ENCODE measurements at regions not wholly inside any gene's neighbourhood (a gene's known extent, or its start where the extent isn't known, plus 50 kb on each side); places are given as distances from the start of the nearest gene placed in this dataset.

DNA sequence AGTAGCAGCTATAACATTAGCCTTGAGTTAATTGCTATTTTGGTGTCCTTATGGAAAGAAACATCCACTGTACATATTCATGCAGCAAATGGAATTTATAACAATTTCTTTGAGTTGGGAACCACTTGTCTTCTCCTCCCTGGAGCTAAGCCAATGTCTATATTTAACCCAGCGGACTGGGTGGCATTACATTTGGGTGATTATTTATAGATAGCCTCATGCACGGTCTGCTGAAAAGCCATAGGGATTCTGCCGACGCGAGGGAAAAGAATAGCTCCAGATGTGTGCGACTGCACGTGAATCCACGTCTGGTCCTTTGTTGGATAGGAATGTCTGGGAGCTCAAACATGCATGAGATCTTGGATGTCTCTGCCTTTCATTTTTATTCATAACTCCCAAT is 157.5 kb upstream of the BRINP1 start:
- no peak overlapping the region for H3K27ac Mint-ChIP-seq
- no peak for DNase-seq
- Histone ChIP-seq H3K36me3 (replicated peaks in 1 of 2; ENCODE audit: control insufficient read depth in 1 of 2, insufficient read depth in 2 of 2, low read length in 2 of 2) (no peaks in the 10 kb centered on the region), H3K4me1 (ENCODE audit: control insufficient read depth in 1 of 2, insufficient read depth in 2 of 2, low read length in 2 of 2) (no peaks in the 10 kb centered on the region), H3K27ac (ENCODE audit: low read depth in 1 of 2, low read length in 2 of 2) (no peak overlapping the region), H3K9ac (ENCODE audit: insufficient read depth, low read length, poor library complexity, severe bottlenecking) (no peak overlapping the region), H3K4me2 (replicated peaks; ENCODE audit: extremely low read depth, low read length, poor library complexity, severe bottlenecking) (no peak overlapping the region), H3K4me3 (replicated peaks in 1 of 3; ENCODE audit: low read depth in 2 of 3, low read length in 3 of 3) (no peak overlapping the region), H2AFZ (ENCODE audit: insufficient read depth, low read depth, low read length, poor library complexity, severe bottlenecking) (no peak overlapping the region), H4K20me1 (ENCODE audit: insufficient read depth, low read length) (no peaks in the 10 kb centered on the region), H3K79me2 (ENCODE audit: insufficient read depth, low read length) (no peaks in the 10 kb centered on the region), H3K9me3 (replicated peaks in 1 of 2; ENCODE audit: control insufficient read depth in 1 of 2, insufficient read depth in 1 of 2, low read length in 2 of 2) (no peaks in the 10 kb centered on the region), H3K27me3 (ENCODE audit: control insufficient read depth in 2 of 2, insufficient read depth in 2 of 2, low read length in 2 of 2) (no peaks in the 10 kb centered on the region)
- H3K4me3 Mint-ChIP-seq = no peak overlapping the region
- no peaks in the 10 kb centered on the region for H3K36me3 Mint-ChIP-seq
- peaks cover 0 to 2% (median 0%) of the 10 kb centered on the region in 7 donors for H3K9me3 Mint-ChIP-seq
- H3K4me1 Mint-ChIP-seq = no peaks in the 10 kb centered on the region
- no peaks in the 10 kb centered on the region for H3K27me3 Mint-ChIP-seq (ENCODE audit: low read depth in 3 of 3)
- no peak for TF ChIP-seq CTCF (IDR thresholded peaks at IDR 0.05)
- intact Hi-C loops (cut with micrococcal nuclease) = no loop called here
- 93% methylated on average over 3 of the region's 8 CpGs for WGBS (ENCODE audit: insufficient coverage)

- Histone ChIP-seq H3K4me1 (ENCODE audit: control insufficient read depth in 1 of 2, insufficient read depth in 2 of 2, low read length in 2 of 2) (no peaks in the 10 kb centered on the region), H2AFZ (ENCODE audit: insufficient read depth, low read depth, low read length, poor library complexity, severe bottlenecking) (no peak overlapping the region), H3K27ac (ENCODE audit: low read depth in 1 of 2, low read length in 2 of 2) (no peak overlapping the region), H3K9me3 (replicated peaks in 1 of 2; ENCODE audit: control insufficient read depth in 1 of 2, insufficient read depth in 1 of 2, low read length in 2 of 2) (no peaks in the 10 kb centered on the region), H3K4me3 (replicated peaks in 1 of 3; ENCODE audit: low read depth in 2 of 3, low read length in 3 of 3) (no peak overlapping the region), H4K20me1 (ENCODE audit: insufficient read depth, low read length) (no peaks in the 10 kb centered on the region), H3K79me2 (ENCODE audit: insufficient read depth, low read length) (no peaks in the 10 kb centered on the region), H3K36me3 (replicated peaks in 1 of 2; ENCODE audit: control insufficient read depth in 1 of 2, insufficient read depth in 2 of 2, low read length in 2 of 2) (no peaks in the 10 kb centered on the region), H3K4me2 (replicated peaks; ENCODE audit: extremely low read depth, low read length, poor library complexity, severe bottlenecking) (no peak overlapping the region), H3K27me3 (ENCODE audit: control insufficient read depth in 2 of 2, insufficient read depth in 2 of 2, low read length in 2 of 2) (no peaks in the 10 kb centered on the region), H3K9ac (ENCODE audit: insufficient read depth, low read length, poor library complexity, severe bottlenecking) (no peak overlapping the region)
- no peaks in the 10 kb centered on the region for H3K36me3 Mint-ChIP-seq
- H3K9me3 Mint-ChIP-seq = peaks cover 0 to 2% (median 0%) of the 10 kb centered on the region in 7 donors
- intact Hi-C loops (cut with micrococcal nuclease) = no loop called here
- no peak for TF ChIP-seq CTCF (IDR thresholded peaks at IDR 0.05)
- H3K4me1 Mint-ChIP-seq = no peaks in the 10 kb centered on the region
- no peak overlapping the region for H3K27ac Mint-ChIP-seq
- H3K27me3 Mint-ChIP-seq (ENCODE audit: low read depth in 3 of 3) = no peaks in the 10 kb centered on the region
- H3K4me3 Mint-ChIP-seq = no peak overlapping the region
- no CpG with 5 or more reads among the region's 1 CpG for WGBS (ENCODE audit: insufficient coverage)
- DNase-seq = no peak
Measured at GRCh38 chr9:119523508-119523907, 154.3 kb upstream of the BRINP1 start.

All from CD14-positive monocyte (primary cell).